H1 (cell line): ENCODE measurements at regions not wholly inside any gene's neighbourhood (a gene's known extent, or its start where the extent isn't known, plus 50 kb on each side); places are given as distances from the start of the nearest gene placed in this dataset.

Experiments
- CTCF ChIA-PET: fragments of 300-600 bp; sonication (Branson Sonifier 250); formaldehyde crosslinking; loops from one replicate; lab custom pipeline; 2021; ENCODE audit not compliant: partially characterized antibody; lab: Charles Lee
- POLR2A ChIA-PET: fragments of 300-600 bp; sonication (Branson Sonifier 250); formaldehyde crosslinking; loops from one replicate; lab custom pipeline; 2021; ENCODE audit warnings: inconsistent platforms; ENCODE audit not compliant: partially characterized antibody; lab: Charles Lee
- DNase-seq, 2 experiments: peaks; one replicate each; pipeline versions ENCODE4 v3.0.0 to v3.0.0-alpha.2; 2010 to 2022; ENCODE audit warnings: low spot score in 2 of 2, low read depth in 1 of 2, mixed read lengths in 1 of 2
- FAIRE-seq: peaks from 2 replicates; lab custom pipeline; 2011; peaks lifted over from hg19 to GRCh38; lab: Jason Lieb, UNC
- H2AFZ ChIP-seq: 2 replicates; pipeline ENCODE4 v1.8.1; 2012; ENCODE audit warnings: low read length, inconsistent platforms
- H2AK5ac ChIP-seq: 2 replicates; pipeline ENCODE4 v1.6.1; 2013; ENCODE audit warnings: low read depth, low read length
- H2BK120ac ChIP-seq: replicated peaks from 2 replicates; pipeline ENCODE3; 2013; ENCODE audit warnings: low read depth, low read length, inconsistent platforms
- H2BK12ac ChIP-seq: 2 replicates; pipeline ENCODE4 v1.6.1; 2013; ENCODE audit warnings: low read depth, low read length
- H2BK15ac ChIP-seq: 2 replicates; pipeline ENCODE4 v1.6.1; 2013; ENCODE audit warnings: low read length
- H2BK20ac ChIP-seq: 2 replicates; pipeline ENCODE4 v1.6.1; 2013; ENCODE audit warnings: low read length
- H2BK5ac ChIP-seq: 2 replicates; pipeline ENCODE4 v1.6.1; 2013; ENCODE audit warnings: low read depth, low read length
- H3K14ac ChIP-seq: 2 replicates; pipeline ENCODE4 v1.6.1; 2013; ENCODE audit warnings: inconsistent platforms; ENCODE audit not compliant: insufficient read length
- H3K18ac ChIP-seq: 2 replicates; pipeline ENCODE4 v1.6.1; 2013; ENCODE audit warnings: low read length; ENCODE audit errors: extremely low read depth
- H3K23ac ChIP-seq: 2 replicates; pipeline ENCODE4 v1.6.1; 2013; ENCODE audit warnings: inconsistent platforms; ENCODE audit not compliant: insufficient read length
- H3K23me2 ChIP-seq: 2 replicates; pipeline ENCODE4 v1.6.1; 2013; ENCODE audit warnings: low read depth, low read length
- H3K27ac ChIP-seq: 2 replicates; pipeline ENCODE4 v1.6.1; 2011; ENCODE audit warnings: low read depth, low read length, inconsistent platforms
- H3K27me3 ChIP-seq, 4 experiments: replicated peaks in 1 of 4; 1 replicate in 1 of 4; 2 replicates in 3 of 4; pipeline versions ENCODE4 v1.6.1 to v1.8.1; 2011 to 2013; ENCODE audit warnings: low read length in 3 of 4, mild to moderate bottlenecking in 3 of 4, inconsistent platforms in 2 of 4, mixed read lengths in 2 of 4, moderate library complexity in 1 of 4; ENCODE audit not compliant: control insufficient read depth in 3 of 4, insufficient read depth in 3 of 4; ENCODE audit errors: extremely low read depth in 1 of 4
- H3K36me3 ChIP-seq, 4 experiments: 2 replicates each; pipeline versions ENCODE4 v1.6.1 to v1.8.1; 2011 to 2013; ENCODE audit warnings: mild to moderate bottlenecking in 4 of 4, low read length in 3 of 4, moderate library complexity in 2 of 4, control low read depth in 1 of 4, inconsistent platforms in 1 of 4; ENCODE audit not compliant: insufficient read depth in 4 of 4, control insufficient read depth in 2 of 4
- H3K4ac ChIP-seq: replicated peaks from 2 replicates; pipeline ENCODE3; 2013; ENCODE audit warnings: low read length, low read depth, mixed read lengths, inconsistent platforms; ENCODE audit not compliant: insufficient read length
- H3K4me1 ChIP-seq, 4 experiments: replicated peaks in 1 of 4; 1 replicate in 1 of 4; 2 replicates in 3 of 4; pipeline versions ENCODE4 v1.6.1 to v1.8.1; 2011 to 2013; ENCODE audit warnings: low read length in 3 of 4, inconsistent platforms in 2 of 4, mixed read lengths in 1 of 4; ENCODE audit not compliant: insufficient read depth in 4 of 4, control insufficient read depth in 3 of 4
- H3K4me2 ChIP-seq, 2 experiments: 2 replicates each; pipeline versions ENCODE4 v1.6.1 to v1.8.1; 2011 to 2013; ENCODE audit warnings: low read depth in 2 of 2, low read length in 2 of 2, control low read depth in 1 of 2, inconsistent platforms in 1 of 2, mild to moderate bottlenecking in 1 of 2; ENCODE audit not compliant: insufficient read depth in 1 of 2
- H3K4me3 ChIP-seq, 4 experiments: fragments of 200-600, 300-600 bp in 1 of 4; sonication (generic), shearing (Covaris generic), sonication (Bioruptor Twin) in 1 of 4; 2 replicates each; pipeline versions ENCODE4 v1.5.1 to v1.8.1; 2011 to 2016; ENCODE audit warnings: low read length in 4 of 4, low read depth in 3 of 4, control low read depth in 2 of 4, inconsistent platforms in 2 of 4, mild to moderate bottlenecking in 2 of 4, mixed read lengths in 1 of 4, moderate library complexity in 1 of 4; ENCODE audit not compliant: insufficient read depth in 2 of 4; ENCODE audit errors: extremely low read depth in 1 of 4
- H3K56ac ChIP-seq: replicated peaks from 2 replicates; pipeline ENCODE3; 2013; ENCODE audit warnings: low read depth, mild to moderate bottlenecking, mixed read lengths, low read length, inconsistent platforms; ENCODE audit not compliant: insufficient read length
- H3K79me1 ChIP-seq: 2 replicates; pipeline ENCODE4 v1.6.1; 2013; ENCODE audit warnings: low read depth, low read length, control low read depth
- H3K79me2 ChIP-seq, 2 experiments: 2 replicates each; pipeline versions ENCODE4 v1.6.1 to v1.8.1; 2012 to 2013; ENCODE audit warnings: low read length in 2 of 2, mild to moderate bottlenecking in 2 of 2, inconsistent platforms in 1 of 2; ENCODE audit not compliant: insufficient read depth in 2 of 2, control insufficient read depth in 1 of 2
- H3K9ac ChIP-seq, 4 experiments: replicated peaks in 1 of 4; 1 replicate in 1 of 4; 2 replicates in 3 of 4; pipeline versions ENCODE4 v1.6.1 to v1.8.1; 2011 to 2013; ENCODE audit warnings: low read depth in 3 of 4, low read length in 3 of 4, control low read depth in 2 of 4, mild to moderate bottlenecking in 2 of 4, moderate library complexity in 2 of 4, inconsistent platforms in 1 of 4; ENCODE audit errors: extremely low read depth in 1 of 4
- H3K9me3 ChIP-seq, 2 experiments: 2 replicates each; pipeline versions ENCODE4 v1.6.1 to v1.8.1; 2012 to 2013; ENCODE audit warnings: mild to moderate bottlenecking in 2 of 2, moderate library complexity in 2 of 2, control low read depth in 1 of 2, inconsistent platforms in 1 of 2, low read depth in 1 of 2, low read length in 1 of 2, mixed read lengths in 1 of 2; ENCODE audit not compliant: insufficient read depth in 2 of 2
- H4K20me1 ChIP-seq, 2 experiments: replicated peaks in 1 of 2; 2 replicates each; pipeline versions ENCODE3 to v1.8.1; 2011 to 2013; ENCODE audit warnings: inconsistent platforms in 2 of 2, low read length in 2 of 2, mild to moderate bottlenecking in 1 of 2; ENCODE audit not compliant: insufficient read depth in 2 of 2, control insufficient read depth in 1 of 2
- H4K5ac ChIP-seq: 2 replicates; pipeline ENCODE4 v1.6.1; 2013; ENCODE audit warnings: low read length, low read depth, mixed read lengths, inconsistent platforms; ENCODE audit not compliant: insufficient read length
- H4K8ac ChIP-seq: 2 replicates; pipeline ENCODE4 v1.8.0; 2013; ENCODE audit warnings: mild to moderate bottlenecking, moderate library complexity, low read length, inconsistent platforms; ENCODE audit not compliant: insufficient read depth; ENCODE audit errors: extremely low read depth
- H4K91ac ChIP-seq: replicated peaks from 2 replicates; pipeline ENCODE3; 2013; ENCODE audit warnings: low read length, mixed read lengths, inconsistent platforms; ENCODE audit not compliant: insufficient read length
- ATF3 ChIP-seq: IDR thresholded peaks from 2 replicates; pipeline ENCODE4 v1.6.1; 2011; ENCODE audit warnings: low read depth, mild to moderate bottlenecking, low read length; ENCODE audit not compliant: insufficient read depth
- GTF2F1 ChIP-seq: IDR thresholded peaks from 2 replicates; pipeline ENCODE4 v1.6.1; 2012; ENCODE audit warnings: low read depth, low read length, improper control_type of control experiment, borderline replicate concordance
- WGBS, 2 experiments: shearing (Covaris generic) in 1 of 2; methylation state at CpG; one replicate each; pipeline versions ENCODE4 v1.1.6 to v1.1.7; 2013 to 2015; ENCODE audit warnings: low lambda C conversion rate in 2 of 2, mixed read lengths in 2 of 2, inconsistent platforms in 1 of 2, low coverage in 1 of 2, missing lambda C conversion rate in 1 of 2; ENCODE audit not compliant: insufficient replicate concordance in 2 of 2, insufficient coverage in 1 of 2, insufficient read length in 1 of 2; ENCODE audit errors: extremely low coverage in 1 of 2, missing lambda C conversion rate in 1 of 2; 5-methylcytosine and 5-hydroxymethylcytosine counted together
- TF ChIP-seq, protein P1 (sequence below), 3 experiments: IDR thresholded peaks; 1 replicate in 2 of 3; 2 replicates in 1 of 3; pipeline versions ENCODE4 v1.5.1 to v1.6.1; 2011; ENCODE audit warnings: low read length in 3 of 3, mild to moderate bottlenecking in 3 of 3, inconsistent platforms in 2 of 3, low read depth in 1 of 3, moderate library complexity in 1 of 3; ENCODE audit not compliant: insufficient read depth in 1 of 3; ENCODE audit errors: control extremely low read depth in 1 of 3

GRCh38 chr7:10436302-10436701 lies 537.4 kb upstream of the PHF14 start:
- FAIRE-seq (no peak), DNase-seq (no peak)
- Histone ChIP-seq H4K91ac (no peak overlapping the region), H2AFZ (no peak overlapping the region), H3K36me3 (no peaks in the 10 kb centered on the region), H3K27ac (no peak overlapping the region), H3K9ac (no peak overlapping the region), H3K4me3 (no peak overlapping the region), H3K23me2 (no peaks in the 10 kb centered on the region), H2BK5ac (no peak overlapping the region), H3K79me1 (no peaks in the 10 kb centered on the region), H2BK15ac (no peak overlapping the region), H3K56ac (no peak overlapping the region), H4K8ac (no peak overlapping the region), H3K27me3 (peaks cover 0 to 1% (median 0%) of the 10 kb centered on the region in 4 experiments; a peak in 1 of 7 replicates), H2AK5ac (no peak overlapping the region), H3K23ac (no peak overlapping the region), H3K79me2 (no peaks in the 10 kb centered on the region), H3K9me3 (no peaks in the 10 kb centered on the region), H3K4me1 (no peaks in the 10 kb centered on the region), H3K14ac (no peak overlapping the region), H3K18ac (no peak overlapping the region), H4K20me1 (no peaks in the 10 kb centered on the region), H2BK120ac (no peak overlapping the region), H3K4ac (no peak overlapping the region), H4K5ac (no peak overlapping the region), H2BK12ac (no peak overlapping the region), H2BK20ac (no peak overlapping the region), H3K4me2 (no peak overlapping the region)
- 91% methylated on average over 2 of the region's 2 CpGs; no CpG with 5 or more reads in 1 of the 2 experiments for WGBS, 2 experiments
- ChIA-PET CTCF (no interaction called here), POLR2A (no interaction called here)
- TF ChIP-seq GTF2F1 = no peak
- no peak for TF ChIP-seq ATF3
- TF ChIP-seq, protein P1, sequence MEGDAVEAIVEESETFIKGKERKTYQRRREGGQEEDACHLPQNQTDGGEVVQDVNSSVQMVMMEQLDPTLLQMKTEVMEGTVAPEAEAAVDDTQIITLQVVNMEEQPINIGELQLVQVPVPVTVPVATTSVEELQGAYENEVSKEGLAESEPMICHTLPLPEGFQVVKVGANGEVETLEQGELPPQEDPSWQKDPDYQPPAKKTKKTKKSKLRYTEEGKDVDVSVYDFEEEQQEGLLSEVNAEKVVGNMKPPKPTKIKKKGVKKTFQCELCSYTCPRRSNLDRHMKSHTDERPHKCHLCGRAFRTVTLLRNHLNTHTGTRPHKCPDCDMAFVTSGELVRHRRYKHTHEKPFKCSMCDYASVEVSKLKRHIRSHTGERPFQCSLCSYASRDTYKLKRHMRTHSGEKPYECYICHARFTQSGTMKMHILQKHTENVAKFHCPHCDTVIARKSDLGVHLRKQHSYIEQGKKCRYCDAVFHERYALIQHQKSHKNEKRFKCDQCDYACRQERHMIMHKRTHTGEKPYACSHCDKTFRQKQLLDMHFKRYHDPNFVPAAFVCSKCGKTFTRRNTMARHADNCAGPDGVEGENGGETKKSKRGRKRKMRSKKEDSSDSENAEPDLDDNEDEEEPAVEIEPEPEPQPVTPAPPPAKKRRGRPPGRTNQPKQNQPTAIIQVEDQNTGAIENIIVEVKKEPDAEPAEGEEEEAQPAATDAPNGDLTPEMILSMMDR (IDR thresholded peaks at IDR 0.05; ENCODE audit: control extremely low read depth in 1 of 3, insufficient read depth in 1 of 3, low read depth in 1 of 3, low read length in 3 of 3) = no peak
